ENCODE measurements at regions not wholly inside any gene's neighbourhood (a gene's known extent, or its start where the extent isn't known, plus 50 kb on each side); places are given as distances from the start of the nearest gene placed in this dataset.

DNA sequence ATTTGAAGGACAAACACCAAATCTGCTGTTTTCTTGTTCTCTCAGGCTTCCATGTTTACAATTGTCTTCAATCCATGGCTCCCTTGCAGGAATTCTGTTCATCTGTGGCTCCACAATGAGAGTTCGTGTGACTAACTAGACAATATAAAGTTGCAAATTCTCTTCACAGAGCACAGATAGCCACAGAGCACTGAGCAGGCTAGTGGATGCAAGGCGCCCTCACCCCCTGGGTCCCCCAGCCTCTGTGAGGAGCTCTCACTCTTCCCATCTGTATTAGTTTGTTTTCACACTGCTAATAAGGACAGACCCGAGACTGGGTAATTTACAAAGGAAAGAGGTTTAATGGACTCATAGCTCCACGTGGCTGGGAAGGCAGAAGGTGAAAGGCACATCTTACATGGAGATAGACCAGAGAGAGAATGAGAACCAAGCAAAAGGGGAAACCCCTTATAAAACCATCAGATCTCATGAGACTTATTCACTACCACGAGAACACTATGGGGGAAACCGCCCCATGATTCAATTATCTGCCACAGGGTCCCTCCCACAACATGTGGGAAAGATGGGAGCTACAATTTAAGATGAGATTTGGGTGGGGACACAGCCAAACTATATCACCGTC is 82.5 kb upstream of the STX18 start:
- no peaks in the 10 kb centered on the region for H3K36me3 ChIP-seq
- no peaks in the 10 kb centered on the region for H3K4me1 ChIP-seq
- H3K27ac ChIP-seq: no peak overlapping the region
- DNase-seq: no peak
- TF ChIP-seq POLR2A (IDR thresholded peaks at IDR 0.05): no peak
- no peak for TF ChIP-seq CTCF (IDR thresholded peaks at IDR 0.05)
- TF ChIP-seq POLR2AphosphoS5 (IDR thresholded peaks at IDR 0.05): no peak
- no peak for TF ChIP-seq EP300 (IDR thresholded peaks at IDR 0.05; ENCODE audit: low read depth)
- in situ Hi-C loops (cut with MboI; ENCODE audit: low pct_ligation_motif_present in 1 of 4, low pct_unique_long_range_greater_than_20kb in 1 of 4, low sequenced_read_pairs in 3 of 4) (no loop called here), intact Hi-C loops (cut with DNase I; ENCODE audit: low total_unique reads) (no loop called here)
- no peak overlapping the region for H3K4me3 ChIP-seq
- H3K27me3 ChIP-seq: no peaks in the 10 kb centered on the region
- no peaks in the 10 kb centered on the region for H3K9me3 ChIP-seq
- WGBS, 2 donors (ENCODE audit: low coverage in 1 of 2): 78 to 88% methylated on average over 4 to 7 of the region's 7 CpGs

GRCh38 chr4:4619821-4620220 is 78.0 kb upstream of the STX18 start:
- WGBS, 2 donors (ENCODE audit: low coverage in 1 of 2): 67 to 91% methylated on average over 1 to 5 of the region's 5 CpGs
- H3K27ac ChIP-seq: no peak overlapping the region
- no peak for DNase-seq
- no peak overlapping the region for H3K4me3 ChIP-seq
- TF ChIP-seq CTCF (IDR thresholded peaks at IDR 0.05): no peak
- TF ChIP-seq EP300 (IDR thresholded peaks at IDR 0.05; ENCODE audit: low read depth): no peak
- no peak for TF ChIP-seq POLR2A (IDR thresholded peaks at IDR 0.05)
- TF ChIP-seq POLR2AphosphoS5 (IDR thresholded peaks at IDR 0.05): no peak
- no peaks in the 10 kb centered on the region for H3K4me1 ChIP-seq
- no peaks in the 10 kb centered on the region for H3K9me3 ChIP-seq
- in situ Hi-C loops (cut with MboI; ENCODE audit: low pct_ligation_motif_present in 1 of 4, low pct_unique_long_range_greater_than_20kb in 1 of 4, low sequenced_read_pairs in 3 of 4): no loop called here
- H3K36me3 ChIP-seq: no peaks in the 10 kb centered on the region
- no peaks in the 10 kb centered on the region for H3K27me3 ChIP-seq
- intact Hi-C loops (cut with DNase I; ENCODE audit: low total_unique reads): loop anchor here (5.0 kb wide), 1 partner anchor 427 kb away; no protein-coding TSS in a partner anchor

DNA sequence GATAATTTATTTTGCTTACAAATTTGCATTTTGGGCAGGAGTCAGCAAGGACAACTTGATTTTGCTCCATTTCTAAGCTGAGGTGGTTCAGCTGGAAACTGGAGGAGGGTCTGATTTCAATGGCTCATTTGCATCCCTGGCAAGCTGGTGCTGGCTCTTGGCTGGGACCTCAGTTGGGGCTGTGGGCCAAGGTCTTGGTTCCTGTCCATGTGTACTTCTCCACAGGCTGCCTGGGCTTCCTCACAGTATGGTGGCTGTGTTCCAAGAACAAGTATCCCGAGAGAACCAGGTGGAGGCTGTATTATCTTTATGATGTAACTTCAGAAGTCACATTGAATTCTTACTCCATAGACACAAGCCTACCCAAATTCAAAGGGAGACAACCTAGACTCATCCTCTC is 77.0 kb upstream of the STX18 start:
- no peaks in the 10 kb centered on the region for H3K36me3 ChIP-seq
- no peaks in the 10 kb centered on the region for H3K4me1 ChIP-seq
- H3K9me3 ChIP-seq: no peaks in the 10 kb centered on the region
- TF ChIP-seq CTCF (IDR thresholded peaks at IDR 0.05): no peak
- TF ChIP-seq POLR2A (IDR thresholded peaks at IDR 0.05): no peak
- no peak for TF ChIP-seq POLR2AphosphoS5 (IDR thresholded peaks at IDR 0.05)
- no peak for TF ChIP-seq EP300 (IDR thresholded peaks at IDR 0.05; ENCODE audit: low read depth)
- no peak overlapping the region for H3K4me3 ChIP-seq
- no peak overlapping the region for H3K27ac ChIP-seq
- DNase-seq: no peak
- WGBS, 2 donors (ENCODE audit: low coverage in 1 of 2): 71 to 88% methylated on average over 1 of the region's 1 CpG
- intact Hi-C loops (cut with DNase I; ENCODE audit: low total_unique reads): loop anchor here (5.0 kb wide), 1 partner anchor 428 kb away; no protein-coding TSS in a partner anchor
- in situ Hi-C loops (cut with MboI; ENCODE audit: low pct_ligation_motif_present in 1 of 4, low pct_unique_long_range_greater_than_20kb in 1 of 4, low sequenced_read_pairs in 3 of 4): no loop called here
- H3K27me3 ChIP-seq: no peaks in the 10 kb centered on the region

DNA sequence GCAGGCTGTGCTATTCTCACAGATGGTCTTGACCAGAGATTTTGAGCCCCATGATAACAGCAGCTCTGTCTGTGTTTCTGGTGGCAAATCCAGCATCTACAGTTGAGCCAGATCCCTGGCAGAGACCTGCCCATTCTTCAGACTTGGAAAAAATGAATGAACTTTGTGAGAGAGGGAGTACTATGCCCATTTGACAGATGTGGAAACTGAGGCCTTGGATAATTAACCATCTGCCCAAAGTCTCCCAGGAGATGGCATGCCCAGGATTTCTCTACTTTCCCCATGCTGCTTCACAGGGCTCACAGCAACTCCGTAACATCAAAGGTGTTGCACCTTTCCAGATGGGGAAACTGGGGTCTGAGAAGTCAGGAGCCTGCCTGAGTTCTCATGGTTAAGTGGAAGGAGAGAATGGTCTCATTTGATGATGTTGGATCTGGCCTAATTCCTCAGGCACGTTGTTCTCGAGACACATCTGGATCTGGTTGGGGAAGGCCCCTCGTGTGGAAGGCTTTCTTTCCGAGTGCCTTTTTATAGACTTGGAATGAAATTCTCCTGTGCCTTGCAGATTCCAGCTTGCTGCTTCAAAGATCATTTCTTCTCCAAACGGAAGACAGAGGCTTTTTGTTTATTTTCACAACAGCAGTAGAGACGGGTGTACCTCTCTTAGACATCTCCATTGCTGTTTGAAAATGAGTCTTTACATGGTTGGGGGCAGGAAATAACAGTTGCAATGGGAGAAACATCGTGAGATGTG is 73.3 kb upstream of the STX18 start:
- intact Hi-C loops (cut with DNase I; ENCODE audit: low total_unique reads) (loop anchor here (5.0 kb wide), 1 partner anchor 432 kb away; no protein-coding TSS in a partner anchor), in situ Hi-C loops (cut with MboI; ENCODE audit: low pct_ligation_motif_present in 1 of 4, low pct_unique_long_range_greater_than_20kb in 1 of 4, low sequenced_read_pairs in 3 of 4) (no loop called here)
- Histone ChIP-seq H3K36me3 (no peaks in the 10 kb centered on the region), H3K9me3 (no peaks in the 10 kb centered on the region), H3K27ac (no peak overlapping the region), H3K4me1 (no peaks in the 10 kb centered on the region), H3K4me3 (no peak overlapping the region), H3K27me3 (no peaks in the 10 kb centered on the region)
- TF ChIP-seq POLR2A (IDR thresholded peaks at IDR 0.05): no peak
- TF ChIP-seq EP300 (IDR thresholded peaks at IDR 0.05; ENCODE audit: low read depth): no peak
- TF ChIP-seq CTCF (IDR thresholded peaks at IDR 0.05): no peak
- no peak for TF ChIP-seq POLR2AphosphoS5 (IDR thresholded peaks at IDR 0.05)
- DNase-seq: no peak
- WGBS, 2 donors (ENCODE audit: low coverage in 1 of 2): 69 to 73% methylated on average over 2 to 8 of the region's 8 CpGs
